ENCODE measurements at regions not wholly inside any gene's neighbourhood (a gene's known extent, or its start where the extent isn't known, plus 50 kb on each side); places are given as distances from the start of the nearest gene placed in this dataset.

DNA sequence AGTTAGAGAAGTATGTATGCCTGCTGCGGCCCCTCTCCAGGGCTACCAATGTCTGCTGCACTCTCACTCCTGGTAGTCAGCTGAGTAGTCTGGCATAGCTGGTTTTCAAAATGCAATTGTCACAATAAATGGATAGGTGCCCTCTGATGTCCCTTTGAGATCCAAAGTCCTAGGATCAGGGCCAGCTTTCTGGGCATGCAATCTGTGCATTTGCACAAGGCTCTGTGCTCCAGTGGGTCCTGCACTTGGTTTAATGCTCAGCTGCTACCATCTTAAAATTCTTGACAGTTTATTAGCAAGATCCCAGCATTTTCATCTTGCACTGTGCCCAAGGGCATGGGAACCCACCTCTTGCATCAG is 233.8 kb downstream of the LTN1 start:
- no peaks in the 10 kb centered on the region for H3K4me1 ChIP-seq
- no peaks in the 10 kb centered on the region for H3K9me3 ChIP-seq (replicated peaks)
- H3K4me3 ChIP-seq, result no peak overlapping the region
- H3K27ac ChIP-seq, result no peak overlapping the region
- no peaks in the 10 kb centered on the region for H3K36me3 ChIP-seq
- no peak for DNase-seq
- H3K27me3 ChIP-seq, result no peaks in the 10 kb centered on the region

DNA sequence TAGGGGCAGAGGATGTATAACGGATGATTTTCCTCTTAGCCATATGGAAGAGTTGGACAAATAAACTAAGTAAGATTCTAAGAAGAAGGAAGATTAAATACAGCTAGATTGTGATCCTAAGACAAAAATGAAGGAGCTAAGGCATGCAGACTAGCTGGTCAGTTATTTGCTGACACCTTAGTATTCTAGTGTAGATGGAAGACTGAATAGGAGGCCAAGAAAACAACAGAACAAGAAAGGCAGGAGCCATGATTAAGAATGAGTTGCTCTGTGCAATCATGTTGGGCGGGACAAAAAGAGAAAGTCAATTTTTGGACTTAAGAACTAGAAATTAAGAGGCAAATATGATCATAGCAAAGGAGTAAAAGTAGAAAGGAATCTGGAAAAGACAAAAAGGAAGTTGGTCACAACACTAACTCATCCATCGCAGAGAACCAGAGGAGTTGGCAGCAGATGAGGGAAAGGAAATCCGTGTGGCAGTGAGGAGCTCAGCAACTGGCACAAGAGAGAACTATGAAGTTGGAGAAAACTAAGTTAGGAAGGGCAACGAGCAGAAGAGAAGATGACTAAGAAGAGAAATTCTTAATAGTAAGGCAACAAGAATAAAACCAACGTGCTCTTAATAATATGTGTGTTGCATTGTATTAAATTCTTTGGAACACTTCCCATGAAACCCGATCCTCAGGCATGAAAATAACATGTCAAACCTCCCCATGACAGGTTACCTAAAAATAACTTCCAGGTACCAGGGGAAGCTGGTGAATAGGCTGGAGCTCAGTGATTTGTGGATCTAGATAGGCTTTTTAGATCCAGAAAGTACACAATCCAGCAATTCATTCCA is 234.4 kb downstream of the LTN1 start:
- Histone ChIP-seq H3K4me1 (no peaks in the 10 kb centered on the region), H3K4me3 (no peak overlapping the region), H3K27me3 (no peaks in the 10 kb centered on the region), H3K27ac (no peak overlapping the region), H3K9me3 (replicated peaks) (no peaks in the 10 kb centered on the region), H3K36me3 (no peaks in the 10 kb centered on the region)
- DNase-seq, result no peak

DNA sequence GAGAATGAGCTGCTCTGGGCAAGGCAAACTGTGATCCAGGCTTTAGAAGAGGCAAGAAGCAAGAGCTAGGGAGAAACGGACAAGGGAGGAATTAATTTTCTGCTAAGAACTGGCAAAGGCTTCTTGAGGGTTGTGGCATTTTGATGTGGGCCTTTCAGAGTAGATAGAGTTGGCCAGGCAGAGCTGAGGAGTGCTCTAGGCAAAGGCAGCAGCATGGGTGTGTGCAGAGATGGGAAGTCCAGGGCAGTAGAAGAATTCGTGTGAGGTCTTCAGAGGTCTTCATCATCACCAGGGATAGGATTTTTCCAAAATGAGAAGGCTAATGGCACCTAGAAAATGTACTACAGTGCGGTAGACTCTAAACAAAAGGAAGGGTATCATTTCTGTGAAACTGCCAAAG is 237.8 kb downstream of the LTN1 start:
- no peak for DNase-seq
- no peak overlapping the region for H3K27ac ChIP-seq
- H3K27me3 ChIP-seq, result no peaks in the 10 kb centered on the region
- H3K9me3 ChIP-seq (replicated peaks), result no peaks in the 10 kb centered on the region
- H3K36me3 ChIP-seq, result no peaks in the 10 kb centered on the region
- no peaks in the 10 kb centered on the region for H3K4me1 ChIP-seq
- no peak overlapping the region for H3K4me3 ChIP-seq

DNA sequence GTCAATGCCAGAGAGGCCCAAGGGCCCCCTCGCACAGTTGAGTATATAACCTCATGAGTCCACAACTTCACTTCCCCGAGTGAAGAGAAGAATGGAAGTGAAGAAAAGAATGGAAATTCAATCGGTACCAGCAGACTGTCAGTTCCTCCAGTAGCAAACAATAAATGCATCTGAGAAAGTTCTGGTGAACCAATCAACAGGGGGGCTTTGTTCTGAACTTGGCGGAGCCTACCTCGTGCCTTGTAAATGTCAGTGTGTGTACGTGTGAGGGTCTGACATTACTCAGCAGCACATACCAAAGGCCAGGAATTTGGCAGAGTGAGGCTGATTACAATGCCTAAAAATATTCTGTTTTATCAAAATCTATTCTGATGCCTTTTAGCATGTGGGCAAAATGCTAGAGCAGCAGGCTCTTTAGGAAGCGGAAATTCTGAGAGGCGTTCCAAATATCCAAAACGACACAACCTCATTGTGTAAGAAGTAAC is 238.5 kb downstream of the LTN1 start:
- Histone ChIP-seq H3K27ac (no peak overlapping the region), H3K4me3 (no peak overlapping the region), H3K36me3 (no peaks in the 10 kb centered on the region), H3K4me1 (no peaks in the 10 kb centered on the region), H3K27me3 (no peaks in the 10 kb centered on the region), H3K9me3 (replicated peaks) (no peaks in the 10 kb centered on the region)
- DNase-seq, result no peak

DNA sequence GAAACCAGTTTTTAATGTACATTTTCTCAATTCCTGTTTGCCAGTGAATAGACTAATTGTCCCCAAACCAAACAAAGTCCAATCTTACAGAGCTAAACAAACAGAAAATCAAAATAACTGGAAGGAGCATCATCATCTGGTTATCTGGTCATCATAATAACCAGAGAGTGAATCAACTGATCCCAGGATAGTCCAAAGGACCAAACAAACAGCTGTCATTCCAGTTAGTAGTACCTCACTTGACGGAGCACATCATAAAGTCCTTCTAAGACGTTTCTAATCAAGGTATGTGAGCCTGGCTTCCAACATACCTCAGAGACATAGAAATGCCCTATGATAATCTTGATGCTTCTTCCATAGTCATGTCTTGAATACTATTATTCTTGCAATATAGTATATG is 240.5 kb downstream of the LTN1 start:
- Histone ChIP-seq H3K4me3 (no peak overlapping the region), H3K27me3 (no peaks in the 10 kb centered on the region), H3K9me3 (replicated peaks) (no peaks in the 10 kb centered on the region), H3K27ac (no peak overlapping the region), H3K36me3 (no peaks in the 10 kb centered on the region), H3K4me1 (no peaks in the 10 kb centered on the region)
- DNase-seq, result no peak

DNA sequence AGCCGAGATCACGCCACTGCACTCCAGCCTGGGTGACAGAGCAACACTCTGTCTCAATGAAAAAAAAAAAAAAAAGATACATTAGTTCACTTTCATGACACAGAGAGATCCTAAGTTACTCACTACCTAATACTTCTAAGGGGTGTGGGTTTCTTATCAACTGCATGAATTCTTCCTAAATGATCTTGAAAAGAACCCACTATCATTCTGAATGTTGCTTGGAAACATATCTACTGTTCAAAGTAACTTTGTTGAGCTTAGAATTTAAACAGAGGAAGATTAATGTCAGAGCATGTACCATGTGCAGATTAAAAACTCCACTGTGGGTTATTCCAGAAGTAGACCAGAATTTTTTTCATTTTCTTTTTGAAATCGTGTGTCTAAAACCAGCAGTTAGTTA is 241.5 kb downstream of the LTN1 start:
- DNase-seq, result no peak
- no peak overlapping the region for H3K27ac ChIP-seq

DNA sequence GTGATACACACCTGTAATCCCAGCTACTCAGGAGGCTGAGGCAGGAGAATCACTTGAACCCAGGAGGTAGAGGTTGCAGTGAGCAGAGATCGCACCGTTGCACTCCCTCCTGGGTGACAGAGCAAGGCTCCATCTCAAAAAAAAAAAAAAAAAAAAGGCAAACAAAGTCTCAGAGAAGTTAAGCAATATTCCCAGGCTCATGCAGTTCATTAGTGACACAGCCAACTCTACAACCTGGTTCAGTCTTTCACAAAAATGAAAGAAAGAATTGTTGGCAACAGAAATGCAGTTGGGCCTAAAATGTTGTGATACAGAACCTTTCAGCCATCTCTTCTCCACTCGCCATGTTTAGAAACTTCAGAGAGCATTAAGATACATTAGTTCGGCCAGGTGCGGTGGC is 242.1 kb downstream of the LTN1 start:
- H3K27me3 ChIP-seq, result no peaks in the 10 kb centered on the region
- H3K9me3 ChIP-seq (replicated peaks), result no peaks in the 10 kb centered on the region
- H3K4me3 ChIP-seq, result no peak overlapping the region
- DNase-seq, result no peak
- H3K36me3 ChIP-seq, result no peaks in the 10 kb centered on the region
- no peaks in the 10 kb centered on the region for H3K4me1 ChIP-seq
- H3K27ac ChIP-seq, result no peak overlapping the region

More for the DNA sequence above, 241.5 kb downstream of the LTN1 start:
- H3K36me3 ChIP-seq, result no peaks in the 10 kb centered on the region
- H3K27me3 ChIP-seq, result no peaks in the 10 kb centered on the region
- H3K4me1 ChIP-seq, result no peaks in the 10 kb centered on the region
- no peak overlapping the region for H3K4me3 ChIP-seq
- H3K9me3 ChIP-seq (replicated peaks), result no peaks in the 10 kb centered on the region

DNA sequence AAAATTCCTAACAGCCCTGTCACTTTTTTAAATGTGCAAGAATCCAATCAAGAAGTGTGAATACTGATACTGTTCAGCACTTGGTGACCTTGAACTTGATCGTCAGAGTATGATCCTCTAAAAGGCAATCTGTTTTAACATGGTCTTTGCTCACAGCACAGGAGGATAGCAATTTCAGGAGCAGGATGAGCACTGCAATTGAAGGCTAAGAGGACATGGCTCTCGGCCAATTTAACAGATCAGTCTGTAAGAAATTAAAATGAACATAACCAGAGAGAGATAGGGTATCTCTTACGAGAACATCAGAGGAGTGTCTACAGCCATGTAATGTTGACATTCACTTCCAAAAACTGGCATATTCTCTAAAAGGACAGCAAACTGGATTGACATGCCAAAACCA is 243.1 kb downstream of the LTN1 start:
- no peak for DNase-seq
- Histone ChIP-seq H3K9me3 (replicated peaks) (no peaks in the 10 kb centered on the region), H3K27ac (no peak overlapping the region), H3K4me1 (no peaks in the 10 kb centered on the region), H3K27me3 (no peaks in the 10 kb centered on the region), H3K36me3 (no peaks in the 10 kb centered on the region), H3K4me3 (no peak overlapping the region)

DNA sequence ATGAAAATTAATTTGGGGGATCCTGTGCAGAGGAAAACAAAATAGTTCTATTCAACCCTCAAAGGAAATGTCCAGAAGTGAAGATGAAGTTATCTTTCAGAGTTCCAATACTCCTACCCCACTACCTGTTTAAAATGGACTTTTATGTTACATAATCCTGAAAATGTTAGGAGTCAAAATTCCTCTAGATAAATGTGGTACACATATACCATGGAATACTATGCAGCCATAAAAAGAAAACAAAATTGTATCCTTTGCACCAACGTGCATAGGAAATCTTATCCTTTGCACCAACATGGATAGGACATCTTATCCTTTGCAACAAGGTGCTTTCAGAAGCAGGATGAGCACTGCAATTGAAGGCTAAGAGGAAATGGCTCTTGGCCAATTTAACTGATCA is 245.2 kb downstream of the LTN1 start:
- Histone ChIP-seq H3K4me3 (no peak overlapping the region), H3K9me3 (replicated peaks) (no peaks in the 10 kb centered on the region), H3K27ac (no peak overlapping the region), H3K27me3 (no peaks in the 10 kb centered on the region), H3K4me1 (no peaks in the 10 kb centered on the region), H3K36me3 (no peaks in the 10 kb centered on the region)
- DNase-seq, result no peak

DNA sequence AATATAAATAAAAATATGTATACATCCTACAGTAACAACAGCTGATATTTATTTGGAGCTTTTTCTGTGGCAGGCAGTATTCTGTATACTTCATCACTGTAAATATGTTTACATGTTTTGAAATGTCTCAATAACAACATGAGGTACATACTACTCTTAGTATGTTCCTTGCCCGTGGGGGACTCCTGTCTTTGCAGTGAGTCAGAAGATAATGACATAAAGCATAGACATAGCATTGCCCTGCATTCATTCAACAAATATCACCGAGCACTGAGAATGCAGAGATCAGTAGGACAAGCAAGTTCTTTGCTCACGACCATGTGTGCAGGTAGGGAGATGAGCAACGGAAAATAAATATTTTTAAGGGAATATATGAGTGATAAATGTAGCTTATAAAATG is 246.5 kb downstream of the LTN1 start:
- no peak for DNase-seq
- H3K4me3 ChIP-seq, result no peak overlapping the region
- no peaks in the 10 kb centered on the region for H3K27me3 ChIP-seq
- no peaks in the 10 kb centered on the region for H3K9me3 ChIP-seq (replicated peaks)
- H3K36me3 ChIP-seq, result no peaks in the 10 kb centered on the region
- H3K4me1 ChIP-seq, result no peaks in the 10 kb centered on the region
- H3K27ac ChIP-seq, result no peak overlapping the region

DNA sequence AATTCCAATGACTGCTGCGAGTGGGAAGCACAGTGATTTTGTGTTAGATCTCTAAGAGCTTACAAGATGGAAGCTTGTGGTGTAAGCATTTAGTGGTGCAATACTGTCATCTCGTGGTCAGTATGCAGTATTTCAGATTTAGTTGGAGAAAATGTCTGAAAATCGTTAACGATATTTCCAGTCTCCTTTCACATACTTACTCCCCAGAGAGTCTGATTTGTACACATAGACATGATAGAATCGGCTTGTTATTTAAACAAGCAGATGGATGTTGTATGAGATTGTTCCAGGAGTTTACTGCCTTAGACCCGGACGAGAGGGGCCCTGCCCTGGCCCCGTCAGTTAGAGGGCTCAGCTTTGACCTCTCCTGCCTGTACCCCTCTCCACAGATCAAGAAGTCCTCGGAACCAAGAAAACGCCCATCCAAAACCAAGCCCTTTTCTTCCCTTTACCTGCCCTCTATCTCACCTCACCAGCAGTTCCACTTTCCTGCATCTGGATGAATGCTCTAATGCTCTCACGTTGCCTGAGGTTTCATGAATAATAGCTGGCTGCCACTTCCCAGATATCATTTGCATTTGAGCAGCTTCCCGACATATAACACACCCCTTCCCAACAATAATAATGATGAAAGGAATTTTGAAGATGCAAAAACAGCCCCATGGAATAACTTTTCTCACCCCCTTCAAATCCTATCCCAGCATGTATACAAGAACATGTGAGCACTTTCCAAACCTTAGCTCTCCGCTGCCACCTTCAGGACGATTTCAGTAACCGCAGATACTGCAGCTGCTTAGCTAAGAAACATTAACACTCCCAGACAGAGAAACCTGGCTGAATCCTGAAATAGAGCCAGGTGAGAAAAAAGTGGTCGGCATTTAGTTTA is 247.3 kb downstream of the LTN1 start:
- no peaks in the 10 kb centered on the region for H3K9me3 ChIP-seq (replicated peaks)
- peak overlapping the region; percentile 58 for H3K4me3 ChIP-seq
- H3K27ac ChIP-seq, result peak overlapping the region; percentile 10; the same call in 1 of the 2 replicates
- no peaks in the 10 kb centered on the region for H3K36me3 ChIP-seq
- no peaks in the 10 kb centered on the region for H3K4me1 ChIP-seq
- peak; percentile 73 to 89 for DNase-seq
- H3K27me3 ChIP-seq, result no peaks in the 10 kb centered on the region

DNA sequence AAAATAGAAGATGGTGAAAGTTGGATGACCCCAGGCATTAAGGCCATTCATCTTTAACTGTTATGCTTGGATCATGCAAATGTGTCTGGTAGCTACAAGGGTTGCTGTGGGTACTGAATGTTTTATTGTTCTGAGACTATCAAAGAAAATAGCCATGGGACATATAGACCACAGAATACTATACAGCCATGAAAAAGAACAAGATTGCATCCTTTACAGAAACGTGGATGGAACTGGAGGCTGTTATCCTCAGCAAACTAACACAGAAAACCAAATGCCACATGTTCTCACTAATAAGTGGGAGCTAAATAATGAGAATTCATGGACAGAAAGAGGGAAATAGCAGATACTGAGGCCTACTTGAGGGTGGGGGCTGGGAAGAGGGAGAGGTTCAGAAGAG is 249.0 kb downstream of the LTN1 start:
- H3K36me3 ChIP-seq, result no peaks in the 10 kb centered on the region
- H3K9me3 ChIP-seq (replicated peaks), result no peaks in the 10 kb centered on the region
- H3K4me3 ChIP-seq, result no peak overlapping the region
- no peaks in the 10 kb centered on the region for H3K27me3 ChIP-seq
- no peak for DNase-seq
- no peaks in the 10 kb centered on the region for H3K4me1 ChIP-seq
- no peak overlapping the region for H3K27ac ChIP-seq

DNA sequence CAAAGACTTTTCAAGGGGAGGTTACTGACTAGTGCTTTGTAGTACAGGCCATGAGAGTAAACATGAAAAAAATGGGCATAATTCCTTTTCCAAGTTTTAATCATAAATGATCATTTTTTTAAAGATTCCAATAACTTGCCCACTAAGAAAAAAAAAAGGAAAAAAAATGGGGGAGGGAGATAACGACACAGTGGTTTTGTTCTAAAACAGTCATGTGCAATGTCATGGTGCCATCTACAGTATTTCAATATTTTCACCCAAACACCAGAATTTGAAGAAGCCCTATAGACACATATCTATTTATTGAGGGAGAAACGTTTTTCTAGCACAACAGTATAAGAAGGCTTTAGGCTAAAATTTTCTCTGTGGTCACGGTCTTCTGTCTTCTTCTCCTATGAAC is 250.2 kb downstream of the LTN1 start:
- no peaks in the 10 kb centered on the region for H3K4me1 ChIP-seq
- no peaks in the 10 kb centered on the region for H3K9me3 ChIP-seq (replicated peaks)
- no peak overlapping the region for H3K4me3 ChIP-seq
- peak in 1 of 2 experiments; percentile 45 for DNase-seq
- no peak overlapping the region for H3K27ac ChIP-seq
- H3K27me3 ChIP-seq, result no peaks in the 10 kb centered on the region
- no peaks in the 10 kb centered on the region for H3K36me3 ChIP-seq

DNA sequence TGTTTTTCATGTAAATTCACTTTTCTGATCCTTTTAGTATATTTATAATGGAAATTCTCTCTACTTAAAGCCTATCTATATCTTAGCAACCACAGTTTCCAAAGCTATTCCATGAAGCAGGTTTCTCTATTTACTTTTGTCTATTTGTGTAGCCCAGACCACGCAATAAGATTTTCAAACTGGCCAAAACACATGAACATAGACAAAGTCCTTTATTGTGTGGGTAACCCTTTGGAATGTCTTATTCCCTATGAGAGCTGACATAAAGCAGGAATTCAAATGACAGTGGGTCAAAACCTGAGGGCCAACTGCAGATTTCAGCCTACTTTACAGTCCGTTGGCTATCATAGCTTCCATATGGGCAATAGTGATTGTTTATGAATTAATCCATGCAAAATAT is 252.6 kb downstream of the LTN1 start:
- no peaks in the 10 kb centered on the region for H3K27me3 ChIP-seq
- DNase-seq, result no peak

DNA sequence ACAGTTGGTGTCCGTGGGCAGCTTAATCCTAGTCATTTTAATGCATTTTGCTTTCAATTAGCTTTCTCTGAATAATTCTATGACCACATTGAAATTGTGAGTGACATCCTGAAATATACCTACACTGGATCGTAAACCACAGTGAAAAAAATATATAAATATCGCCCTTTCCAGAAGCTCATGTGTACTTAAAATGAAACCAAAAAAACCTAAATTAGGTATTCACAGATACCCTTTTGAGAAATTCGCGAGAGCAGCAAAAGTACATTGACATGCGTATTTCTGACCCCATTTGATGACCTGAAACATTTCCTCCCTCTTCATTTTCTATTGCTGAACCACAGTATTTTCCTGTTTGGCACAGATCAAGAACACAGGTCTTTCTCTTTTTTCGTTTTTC is 253.8 kb downstream of the LTN1 start:
- Histone ChIP-seq H3K9me3 (replicated peaks) (no peaks in the 10 kb centered on the region), H3K4me1 (no peaks in the 10 kb centered on the region), H3K27me3 (no peaks in the 10 kb centered on the region), H3K27ac (no peak overlapping the region), H3K36me3 (no peaks in the 10 kb centered on the region), H3K4me3 (no peak overlapping the region)
- DNase-seq, result no peak

More for the DNA sequence above, 252.6 kb downstream of the LTN1 start:
- Histone ChIP-seq H3K36me3 (no peaks in the 10 kb centered on the region), H3K27ac (no peak overlapping the region), H3K4me1 (no peaks in the 10 kb centered on the region), H3K4me3 (no peak overlapping the region), H3K9me3 (replicated peaks) (no peaks in the 10 kb centered on the region)
